ENCODE measurements at regions not wholly inside any gene's neighbourhood (a gene's known extent, or its start where the extent isn't known, plus 50 kb on each side); places are given as distances from the start of the nearest gene placed in this dataset.
"Not testable (repeated sequence)": the region's sequence is repeated elsewhere in the genome, so short reads cannot be mapped to it uniquely, and the experiment has no call there.

DNA sequence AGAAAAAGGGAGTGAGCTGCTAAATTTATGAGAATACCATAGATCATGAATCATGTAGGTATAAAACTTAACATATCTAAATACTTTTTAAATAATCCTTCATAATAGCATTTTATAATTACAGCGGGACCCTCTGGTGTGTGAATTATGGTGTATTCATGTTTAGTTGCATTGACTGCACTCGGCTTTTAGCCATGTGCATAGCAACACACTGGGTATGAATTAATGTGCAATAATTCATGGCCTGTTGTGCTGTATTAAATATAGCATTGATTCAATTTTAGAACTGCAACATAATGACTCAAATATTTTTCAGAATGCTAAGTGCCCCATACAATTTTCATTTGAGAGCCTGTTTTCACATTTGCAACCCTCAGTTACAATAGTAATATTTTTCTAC is 249.6 kb upstream of the G2E3 start:
- DNase-seq (ENCODE audit: low spot score) = no peak

- no peak for DNase-seq (ENCODE audit: low spot score)
These were observed 246.7 kb upstream of the G2E3 start for GRCh38 chr14:30312214-30312613.

- DNase-seq (ENCODE audit: low spot score) = no peak
These were observed 241.2 kb upstream of the G2E3 start for GRCh38 chr14:30317729-30318128.

GRCh38 chr14:30322819-30323218 is 236.1 kb upstream of the G2E3 start:
- DNase-seq (ENCODE audit: low spot score) = no peak

GRCh38 chr14:30330033-30330432 is 228.9 kb upstream of the G2E3 start:
- DNase-seq (ENCODE audit: low spot score) = no peak

- DNase-seq (ENCODE audit: low spot score) = peak; percentile 34
These were observed 228.5 kb upstream of the G2E3 start for GRCh38 chr14:30330445-30330844.

- DNase-seq (ENCODE audit: low spot score) = no peak
These were observed 227.9 kb upstream of the G2E3 start for GRCh38 chr14:30331030-30331429.

GRCh38 chr14:30332374-30332773 is 226.6 kb upstream of the G2E3 start:
- no peak for DNase-seq (ENCODE audit: low spot score)

DNA sequence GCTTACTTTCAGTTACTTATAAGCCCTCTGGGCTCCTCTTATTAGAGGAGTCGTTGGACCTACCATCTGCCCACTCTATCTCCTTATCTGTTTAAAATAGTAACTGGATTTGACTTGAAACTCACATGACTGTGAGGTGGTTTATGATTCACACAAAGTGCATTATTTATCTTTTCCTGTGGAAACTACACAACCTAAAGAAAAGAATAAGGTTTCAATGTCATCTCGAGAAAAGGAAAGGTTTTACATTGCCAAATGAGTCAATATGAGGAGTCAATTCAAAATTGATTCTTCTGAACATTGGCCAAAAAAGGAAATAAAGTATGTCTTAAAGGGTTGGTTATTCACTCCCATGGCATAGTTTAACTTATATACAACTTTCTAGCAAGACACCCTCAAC is 225.0 kb upstream of the G2E3 start:
- DNase-seq (ENCODE audit: low spot score) = no peak

GRCh38 chr14:30337456-30337855 is 221.5 kb upstream of the G2E3 start:
- DNase-seq (ENCODE audit: low spot score) = no peak

DNA sequence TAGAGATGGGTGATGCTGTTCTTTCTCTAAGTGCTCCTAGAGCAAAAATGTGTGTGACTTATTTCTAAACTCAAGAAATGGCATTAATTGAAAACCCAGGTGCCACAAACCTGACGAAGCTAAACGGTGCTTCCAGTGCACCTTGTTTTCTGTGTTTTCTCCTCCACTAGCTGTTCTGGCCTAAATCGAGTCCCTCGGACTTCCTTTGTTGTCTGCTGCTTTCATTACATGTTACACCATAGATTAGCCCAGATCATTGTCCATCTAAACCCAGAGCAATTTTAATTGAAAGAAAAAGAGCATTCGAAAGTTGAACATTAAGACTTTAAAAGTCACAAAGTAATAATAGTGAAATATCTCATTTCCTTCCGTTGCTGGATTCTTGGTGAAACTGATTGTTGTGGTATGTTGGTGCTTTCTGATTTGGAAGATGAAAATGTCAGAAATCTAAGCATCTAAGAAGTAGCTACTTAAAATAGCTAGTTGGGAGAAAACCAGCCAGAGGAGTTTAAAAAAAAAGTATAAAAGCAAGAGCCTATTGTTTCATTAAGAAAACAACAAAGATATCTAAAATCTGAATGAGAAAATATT is 219.6 kb upstream of the G2E3 start:
- no peak for DNase-seq (ENCODE audit: low spot score)

DNA sequence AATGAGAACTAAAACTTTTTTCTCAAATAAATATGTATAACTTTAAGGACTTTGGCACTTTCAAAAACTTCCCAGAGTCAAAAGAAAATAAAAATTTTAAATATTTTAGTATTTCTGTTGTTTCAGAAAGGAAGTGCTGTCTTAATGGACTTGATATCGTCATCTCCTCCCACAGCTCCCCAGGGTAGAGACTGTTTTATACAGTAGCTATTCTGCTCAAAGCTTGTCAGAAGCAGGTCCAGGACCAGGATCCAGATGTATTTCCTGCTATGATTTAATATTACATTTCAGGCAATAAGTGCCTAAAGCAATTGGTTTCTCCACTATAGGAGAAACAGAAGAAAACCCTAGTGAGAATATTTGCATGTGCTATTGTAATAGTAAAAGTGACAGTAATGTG is 218.5 kb upstream of the G2E3 start:
- no peak for DNase-seq (ENCODE audit: low spot score)

DNA sequence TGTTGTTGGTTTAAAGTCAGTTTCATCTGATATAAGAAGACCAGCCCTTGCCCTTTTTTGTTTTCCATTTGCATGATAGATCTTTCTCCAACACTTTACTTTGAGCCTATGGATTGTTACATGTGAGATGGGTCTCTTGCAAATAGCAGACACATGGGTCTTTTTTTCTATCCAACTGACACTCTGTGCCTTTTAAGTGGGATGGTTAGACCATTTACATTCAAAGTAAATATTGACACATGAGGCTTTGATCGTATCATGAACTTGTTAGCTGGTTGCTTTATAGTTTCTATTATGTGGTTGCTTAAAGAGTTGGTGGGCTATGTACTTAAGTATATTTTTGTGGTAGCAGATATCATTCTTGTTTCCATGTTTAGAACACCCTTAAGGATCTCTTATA is 213.4 kb upstream of the G2E3 start:
- DNase-seq (ENCODE audit: low spot score) = no peak

GRCh38 chr14:30348445-30348844 is 210.5 kb upstream of the G2E3 start:
- DNase-seq (ENCODE audit: low spot score) = no peak

- DNase-seq (ENCODE audit: low spot score) = no peak
These were observed 209.4 kb upstream of the G2E3 start for GRCh38 chr14:30349520-30349919.

DNA sequence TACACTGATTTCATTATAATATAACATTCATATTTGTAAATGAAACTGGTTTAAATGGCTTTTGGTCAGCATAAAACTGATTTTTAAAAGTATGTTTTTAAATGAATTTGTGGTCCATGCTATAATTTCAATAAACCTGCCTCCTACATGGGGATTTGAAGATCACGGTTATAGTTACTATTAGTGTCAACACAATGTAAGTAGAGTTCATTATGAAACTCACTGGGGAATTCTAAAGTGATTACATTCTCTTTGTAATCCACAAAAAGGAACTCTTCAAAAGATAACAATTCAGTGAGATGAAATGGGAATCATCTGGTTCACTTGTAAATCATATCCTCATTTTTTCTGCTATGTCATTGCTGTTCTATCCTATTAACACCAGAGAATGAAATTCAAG is 204.5 kb upstream of the G2E3 start:
- no peak for DNase-seq (ENCODE audit: low spot score)

- DNase-seq (ENCODE audit: low spot score) = no peak
These were observed 203.5 kb upstream of the G2E3 start for GRCh38 chr14:30355431-30355913.

- DNase-seq (ENCODE audit: low spot score) = no peak
These were observed 202.3 kb upstream of the G2E3 start for GRCh38 chr14:30356438-30357202.

GRCh38 chr14:30357791-30358190 is 201.2 kb upstream of the G2E3 start:
- no peak for DNase-seq (ENCODE audit: low spot score)

DNA sequence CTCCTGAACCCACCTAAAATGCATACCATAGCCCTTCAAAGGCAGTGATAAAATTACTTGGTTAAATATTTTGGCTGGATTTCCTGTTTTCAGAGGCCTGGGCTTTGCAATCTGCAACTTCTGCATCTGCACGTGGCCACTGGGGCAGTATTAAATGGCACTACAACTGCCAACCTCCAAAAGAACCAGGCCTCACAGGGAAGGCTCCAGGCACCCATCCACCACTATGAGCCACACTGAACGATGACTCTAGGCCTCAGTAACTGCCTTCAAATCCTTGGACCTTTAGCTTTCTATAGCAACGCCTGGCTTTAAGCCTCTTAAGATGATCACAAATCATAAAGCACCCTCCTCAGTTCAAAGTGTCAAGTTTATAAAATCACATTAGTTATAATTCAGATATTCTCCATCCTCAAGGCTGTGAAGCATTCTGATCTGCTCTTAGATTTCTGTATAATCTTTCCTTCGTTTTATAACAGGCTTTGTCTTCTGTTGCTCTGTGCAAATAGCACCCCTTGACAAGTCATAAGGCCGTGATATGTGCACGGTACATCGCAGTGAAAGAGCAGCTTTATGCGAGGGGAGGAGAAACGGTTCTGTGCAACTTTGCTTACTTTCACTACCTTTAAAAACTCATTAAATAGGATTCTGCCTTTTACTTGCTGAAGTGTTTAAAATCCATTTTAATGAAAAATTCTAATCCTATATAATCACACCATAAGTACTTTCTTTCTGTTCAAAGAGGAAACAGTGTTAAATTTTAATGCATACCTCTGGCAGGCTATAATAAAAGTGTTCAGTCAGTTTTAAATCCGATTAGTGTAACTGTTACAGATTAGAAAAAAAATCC is 196.4 kb upstream of the G2E3 start:
- peak; percentile 39 for DNase-seq (ENCODE audit: low spot score)

- DNase-seq (ENCODE audit: low spot score) = not testable (repeated sequence)
These were observed 195.6 kb upstream of the G2E3 start for GRCh38 chr14:30363219-30363880.

DNA sequence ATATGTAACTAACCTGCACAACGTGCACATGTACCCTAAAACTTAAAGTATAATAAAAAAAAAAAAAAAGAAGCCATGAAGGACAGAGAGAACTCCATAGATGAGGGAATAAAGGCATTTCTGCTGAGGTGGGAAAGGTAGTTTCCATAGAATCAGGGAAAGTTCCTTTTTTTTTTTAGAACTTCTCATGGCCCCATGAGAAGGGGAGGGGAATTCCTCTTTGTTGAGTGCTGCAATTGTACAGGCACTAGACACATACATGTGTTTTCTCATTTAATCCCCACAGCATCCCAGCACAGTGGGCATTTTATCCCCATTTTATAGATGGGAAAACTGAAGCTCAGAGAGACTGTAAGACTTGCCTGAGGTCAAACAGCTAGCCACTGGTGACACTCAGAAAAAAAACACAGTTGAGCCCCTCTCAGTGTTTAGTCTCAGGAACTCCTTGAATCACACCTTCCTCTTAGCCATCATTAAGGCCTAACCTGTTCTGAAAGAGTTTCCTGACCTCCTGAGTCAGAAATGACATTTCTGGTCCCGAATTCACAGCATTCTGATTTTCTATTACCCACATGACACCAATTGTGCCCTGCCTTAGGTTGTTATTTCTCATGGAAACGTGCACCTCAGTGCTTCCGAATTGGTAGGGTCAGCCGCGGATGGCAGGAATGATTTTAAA is 189.3 kb upstream of the G2E3 start:
- DNase-seq (ENCODE audit: low spot score) = no peak
